ENCODE measurements at regions not wholly inside any gene's neighbourhood (a gene's known extent, or its start where the extent isn't known, plus 50 kb on each side); places are given as distances from the start of the nearest gene placed in this dataset.

DNA sequence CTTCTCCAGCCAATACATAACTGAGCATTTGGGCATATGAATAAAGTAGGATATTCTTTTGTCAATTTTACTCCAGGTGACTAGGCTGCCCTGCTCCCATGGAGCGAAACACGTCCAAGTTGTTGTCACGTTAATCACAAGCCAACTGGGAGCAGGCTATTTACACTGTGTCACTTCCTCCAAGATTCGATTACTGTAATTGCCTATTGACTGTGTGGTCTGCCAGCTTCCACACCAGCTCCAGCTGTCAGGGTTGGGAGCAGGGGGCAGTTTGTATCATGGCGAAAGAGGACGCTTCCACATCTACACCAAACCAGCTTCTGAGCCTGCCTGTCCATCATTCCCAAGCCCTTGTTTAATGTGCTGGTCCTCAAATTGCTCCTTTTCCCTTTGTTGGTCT is 89.2 kb upstream of the RORA start:
- intact Hi-C loops (cut with DNase I): no loop called here
- peaks cover 0 to 18% (median 0%) of the 10 kb centered on the region in 7 donors for H3K27me3 ChIP-seq

DNA sequence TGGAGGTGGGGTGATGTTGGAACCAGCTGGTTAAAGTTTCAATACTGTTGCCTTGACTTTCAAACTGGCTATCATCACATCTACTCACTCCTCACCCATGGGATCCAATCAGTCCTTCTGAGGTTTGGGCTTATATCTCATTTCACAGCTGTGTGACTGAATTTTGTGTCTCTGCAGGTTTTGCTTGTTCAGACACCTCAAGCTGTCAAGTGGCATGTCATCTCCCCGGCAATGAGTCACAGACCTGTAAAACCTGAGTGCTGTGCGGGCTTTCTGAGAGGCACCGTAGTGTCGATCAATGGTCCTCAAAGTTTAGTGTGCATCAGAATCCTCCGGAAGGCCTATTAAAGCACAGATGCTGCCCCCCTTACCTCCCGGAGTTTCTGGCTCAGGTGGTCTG is 86.4 kb upstream of the RORA start:
- no peak overlapping the region for H3K27ac ChIP-seq
- H3K4me1 ChIP-seq: no peaks in the 10 kb centered on the region
- WGBS, 2 donors: 91 to 93% methylated on average over 6 of the region's 6 CpGs
- no peaks in the 10 kb centered on the region for H3K9me3 ChIP-seq
- intact Hi-C loops (cut with DNase I): no loop called here
- no peak for ATAC-seq
- DNase-seq: no peak
- TF ChIP-seq, protein P1, sequence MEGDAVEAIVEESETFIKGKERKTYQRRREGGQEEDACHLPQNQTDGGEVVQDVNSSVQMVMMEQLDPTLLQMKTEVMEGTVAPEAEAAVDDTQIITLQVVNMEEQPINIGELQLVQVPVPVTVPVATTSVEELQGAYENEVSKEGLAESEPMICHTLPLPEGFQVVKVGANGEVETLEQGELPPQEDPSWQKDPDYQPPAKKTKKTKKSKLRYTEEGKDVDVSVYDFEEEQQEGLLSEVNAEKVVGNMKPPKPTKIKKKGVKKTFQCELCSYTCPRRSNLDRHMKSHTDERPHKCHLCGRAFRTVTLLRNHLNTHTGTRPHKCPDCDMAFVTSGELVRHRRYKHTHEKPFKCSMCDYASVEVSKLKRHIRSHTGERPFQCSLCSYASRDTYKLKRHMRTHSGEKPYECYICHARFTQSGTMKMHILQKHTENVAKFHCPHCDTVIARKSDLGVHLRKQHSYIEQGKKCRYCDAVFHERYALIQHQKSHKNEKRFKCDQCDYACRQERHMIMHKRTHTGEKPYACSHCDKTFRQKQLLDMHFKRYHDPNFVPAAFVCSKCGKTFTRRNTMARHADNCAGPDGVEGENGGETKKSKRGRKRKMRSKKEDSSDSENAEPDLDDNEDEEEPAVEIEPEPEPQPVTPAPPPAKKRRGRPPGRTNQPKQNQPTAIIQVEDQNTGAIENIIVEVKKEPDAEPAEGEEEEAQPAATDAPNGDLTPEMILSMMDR (IDR thresholded peaks at IDR 0.05): no peak
- no peak overlapping the region for H3K4me3 ChIP-seq
- H3K27me3 ChIP-seq: peaks cover 0 to 13% (median 0%) of the 10 kb centered on the region in 7 donors
- no peaks in the 10 kb centered on the region for H3K36me3 ChIP-seq

More for the DNA sequence above, 89.2 kb upstream of the RORA start:
- Histone ChIP-seq H3K36me3 (no peaks in the 10 kb centered on the region), H3K4me1 (no peaks in the 10 kb centered on the region), H3K9me3 (no peaks in the 10 kb centered on the region), H3K27ac (no peak overlapping the region), H3K4me3 (no peak overlapping the region)
- ATAC-seq (no peak), DNase-seq (no peak)
- WGBS, 2 donors: 74 to 77% methylated on average over 6 of the region's 6 CpGs
- TF ChIP-seq, protein P1 (IDR thresholded peaks at IDR 0.05): no peak

DNA sequence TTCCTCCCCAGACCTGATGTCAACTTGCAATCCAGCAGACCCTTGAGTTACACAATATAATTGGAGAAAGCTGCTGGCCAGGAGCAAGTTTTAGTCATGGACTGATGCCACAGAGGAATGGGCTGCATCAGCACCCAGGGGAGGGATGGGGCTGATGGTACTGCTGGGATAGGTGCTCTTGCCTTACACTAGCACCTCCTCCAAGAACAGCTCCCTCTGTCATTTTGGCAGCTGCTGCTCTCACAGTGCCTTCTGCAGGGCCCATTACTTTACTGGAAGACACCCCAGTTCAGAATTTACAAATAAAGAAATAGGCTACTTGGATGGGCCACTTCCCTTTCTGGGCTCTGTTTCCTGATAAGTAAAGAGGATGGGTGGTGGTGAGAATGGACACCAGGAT is 85.3 kb upstream of the RORA start:
- TF ChIP-seq, protein P1 (IDR thresholded peaks at IDR 0.05): no peak
- no peak for ATAC-seq
- intact Hi-C loops (cut with DNase I): no loop called here
- DNase-seq: no peak
- no peak overlapping the region for H3K27ac ChIP-seq
- no peaks in the 10 kb centered on the region for H3K36me3 ChIP-seq
- no peak overlapping the region for H3K4me3 ChIP-seq
- H3K9me3 ChIP-seq: no peaks in the 10 kb centered on the region
- H3K27me3 ChIP-seq: peaks cover 0 to 9% (median 0%) of the 10 kb centered on the region in 7 donors
- no peaks in the 10 kb centered on the region for H3K4me1 ChIP-seq

DNA sequence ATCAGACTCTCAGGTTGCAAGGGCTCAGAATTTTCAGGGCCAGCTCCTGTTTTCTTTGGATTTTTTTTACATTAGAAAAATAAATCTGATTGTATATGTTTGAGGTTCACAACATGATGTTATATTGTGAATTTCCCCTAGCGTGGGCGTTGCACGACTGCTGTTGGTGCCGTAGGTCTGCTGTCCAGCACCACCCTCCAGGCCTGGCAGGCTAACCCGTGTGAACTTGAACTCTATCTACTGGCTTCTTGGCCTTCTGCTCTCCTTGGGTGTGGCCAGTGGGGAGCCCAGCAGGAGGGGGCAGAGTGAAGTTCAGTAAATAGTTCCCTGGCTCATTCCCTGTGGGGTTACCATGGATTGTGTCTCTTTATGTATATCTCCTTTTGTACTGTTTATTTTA is 80.5 kb upstream of the RORA start:
- H3K36me3 ChIP-seq: no peaks in the 10 kb centered on the region
- 85 to 87% methylated on average over 5 of the region's 5 CpGs for WGBS, 2 donors
- intact Hi-C loops (cut with DNase I): no loop called here
- H3K4me3 ChIP-seq: no peak overlapping the region
- ATAC-seq (no peak), DNase-seq (no peak)
- H3K27ac ChIP-seq: no peak overlapping the region
- TF ChIP-seq, protein P1 (IDR thresholded peaks at IDR 0.05): no peak
- no peaks in the 10 kb centered on the region for H3K9me3 ChIP-seq
- peaks cover 0 to 4% (median 0%) of the 10 kb centered on the region in 7 donors for H3K27me3 ChIP-seq
- no peaks in the 10 kb centered on the region for H3K4me1 ChIP-seq

All from heart right ventricle (tissue), 16 donors.